ENCODE measurements at regions not wholly inside any gene's neighbourhood (a gene's known extent, or its start where the extent isn't known, plus 50 kb on each side); places are given as distances from the start of the nearest gene placed in this dataset.
"Not testable (repeated sequence)": the region's sequence is repeated elsewhere in the genome, so short reads cannot be mapped to it uniquely, and the experiment has no call there.

DNA sequence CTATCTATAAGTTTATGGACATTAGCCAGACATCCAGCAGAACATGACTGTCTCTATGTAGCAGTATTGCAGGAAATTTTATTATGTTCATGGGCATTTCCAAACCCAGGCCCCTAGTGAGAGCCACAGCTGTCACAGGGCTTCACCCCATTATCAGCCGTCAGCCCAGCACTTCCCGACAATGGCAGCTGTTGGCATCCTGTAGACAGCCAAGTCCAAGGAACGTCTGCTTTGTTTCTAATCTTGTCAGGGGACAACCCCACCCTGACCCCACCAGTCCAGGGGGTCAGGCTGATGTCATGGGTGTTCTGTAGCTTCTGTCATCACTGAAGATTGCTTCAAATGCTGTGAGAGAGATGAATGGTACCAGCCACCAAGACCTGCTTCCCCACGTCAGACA is 565.3 kb upstream of the BRINP1 start:
- intact Hi-C loops (cut with micrococcal nuclease): no loop called here

DNA sequence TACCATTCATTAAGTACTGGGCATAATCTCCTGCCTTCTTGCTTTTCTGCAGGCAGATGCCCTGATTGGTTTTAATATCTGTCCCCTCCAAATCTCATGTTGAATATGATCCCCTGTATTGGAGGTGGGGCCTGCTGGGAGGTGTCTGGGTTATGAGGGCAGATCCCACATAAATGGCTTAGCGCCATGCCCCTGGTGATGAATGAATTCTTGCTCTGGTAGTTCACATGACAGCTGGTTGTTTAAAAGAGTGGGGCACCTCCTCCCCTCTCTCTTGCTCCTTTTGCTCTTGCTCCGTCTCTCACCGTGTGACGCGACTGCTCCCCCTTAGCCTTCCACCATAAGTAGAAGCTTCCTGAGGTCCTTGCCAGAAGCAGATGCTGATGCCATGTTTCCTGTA is 564.0 kb upstream of the BRINP1 start:
- intact Hi-C loops (cut with micrococcal nuclease): no loop called here

DNA sequence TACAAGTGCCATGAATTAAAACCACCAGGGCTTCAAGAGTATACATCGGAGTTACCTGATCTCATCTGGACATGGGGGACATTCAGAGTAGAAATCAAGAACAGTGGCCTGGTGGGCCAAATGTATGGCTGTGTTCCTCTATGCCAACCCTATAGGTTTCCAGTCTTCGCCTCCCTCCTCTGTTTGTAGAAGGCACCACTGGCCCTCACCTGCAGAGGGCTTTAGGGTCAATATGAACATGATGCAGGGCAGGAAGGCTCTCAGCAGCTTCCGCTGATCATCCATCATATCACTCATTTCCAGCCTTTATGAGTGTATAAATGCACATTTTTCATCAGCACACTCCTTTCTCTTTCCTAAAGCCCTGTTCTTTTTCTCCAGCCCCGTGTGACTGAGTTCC is 555.5 kb upstream of the BRINP1 start:
- intact Hi-C loops (cut with micrococcal nuclease): no loop called here

DNA sequence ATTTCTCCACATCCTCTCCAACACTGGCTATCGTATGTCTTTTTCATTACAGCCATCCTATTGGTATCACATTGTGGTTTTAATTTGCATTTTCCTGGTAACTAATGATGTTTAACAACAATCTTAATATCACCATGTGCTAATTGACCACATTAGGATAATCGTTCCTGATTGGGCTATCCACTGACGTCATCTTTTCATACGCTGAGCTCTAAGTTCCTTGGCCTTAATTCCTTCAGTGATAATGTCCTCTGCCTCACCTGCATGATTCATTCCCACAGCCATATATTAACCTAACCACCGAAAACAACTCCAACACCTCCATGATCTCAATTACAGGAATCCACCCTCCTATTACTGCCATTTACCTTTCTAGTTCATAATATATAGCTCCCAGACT is 547.9 kb upstream of the BRINP1 start:
- intact Hi-C loops (cut with micrococcal nuclease): no loop called here

DNA sequence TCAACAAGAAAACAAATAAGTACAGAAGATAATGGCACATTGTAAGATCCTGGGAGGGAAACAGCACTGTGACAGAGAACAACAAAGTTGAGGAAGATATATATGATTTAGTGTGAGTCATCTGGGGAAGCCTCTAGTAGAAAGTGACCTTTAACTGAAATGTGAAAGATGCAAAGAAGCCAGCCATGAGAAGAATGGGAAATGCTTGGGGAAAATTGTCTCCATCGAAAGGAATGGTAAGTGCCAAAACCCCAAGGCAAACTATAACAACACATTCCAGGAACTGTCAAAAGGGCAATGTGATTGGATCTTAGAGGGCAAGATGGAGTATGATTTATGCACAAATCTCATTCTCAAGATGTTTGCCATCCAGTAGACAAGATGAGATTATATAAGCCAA is 537.8 kb upstream of the BRINP1 start:
- intact Hi-C loops (cut with micrococcal nuclease): no loop called here

DNA sequence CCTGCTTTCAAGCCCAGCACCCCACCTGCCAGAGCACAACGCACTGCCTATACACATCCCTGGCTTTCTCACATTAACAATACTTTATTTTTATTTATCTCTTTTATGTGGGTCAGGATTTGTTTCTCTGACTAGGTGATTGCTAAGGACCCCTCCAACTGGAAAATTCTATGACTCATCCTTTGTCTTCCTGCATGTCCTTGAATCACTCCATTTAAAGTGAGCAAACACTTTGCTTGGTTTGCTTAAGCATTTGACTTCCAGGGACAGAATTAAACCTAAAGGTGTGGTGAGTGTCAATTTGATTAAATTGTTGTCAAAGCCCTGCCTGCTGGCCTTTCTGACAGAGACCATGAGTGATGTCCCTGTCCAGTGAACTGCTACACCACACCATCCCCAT is 536.5 kb upstream of the BRINP1 start:
- intact Hi-C loops (cut with micrococcal nuclease): no loop called here

DNA sequence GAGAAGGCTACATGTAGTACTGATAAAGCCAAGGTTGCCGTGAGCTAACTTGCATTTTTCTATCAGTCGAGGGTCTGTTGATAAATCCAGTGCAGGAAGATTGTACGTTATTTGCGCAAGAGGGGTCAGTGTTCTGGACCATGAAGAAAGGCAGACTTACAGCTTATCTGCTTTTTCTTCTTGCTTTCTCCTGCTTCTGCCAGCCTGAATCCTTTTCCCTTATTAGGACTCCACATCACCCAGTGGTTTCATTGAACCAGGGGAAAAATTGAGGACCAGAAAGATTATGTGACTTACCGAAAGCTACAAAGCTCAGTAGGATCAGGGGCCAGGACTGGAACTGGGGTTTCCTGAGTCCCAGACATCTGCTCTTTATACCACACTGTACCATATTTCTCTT is 534.6 kb upstream of the BRINP1 start:
- intact Hi-C loops (cut with micrococcal nuclease): no loop called here

DNA sequence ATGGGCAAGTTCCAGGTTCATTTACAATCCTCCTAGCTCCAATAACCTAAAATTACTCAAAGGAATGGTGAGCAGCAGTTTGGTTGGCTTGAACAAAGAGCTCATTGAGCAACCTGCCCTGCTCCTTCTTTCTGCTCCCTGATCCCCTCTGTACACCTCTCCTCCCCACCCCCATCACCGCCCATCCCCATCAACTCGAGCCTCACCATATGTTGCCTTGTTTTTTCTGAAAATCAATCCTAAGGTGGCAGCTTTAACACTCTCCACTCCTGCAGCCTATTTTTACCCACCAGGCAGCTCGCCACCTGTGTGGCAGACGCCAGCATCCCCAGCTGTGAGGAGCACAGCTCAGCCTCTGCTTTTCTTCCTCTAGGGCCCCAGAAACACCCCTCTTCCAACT is 533.4 kb upstream of the BRINP1 start:
- intact Hi-C loops (cut with micrococcal nuclease): no loop called here

DNA sequence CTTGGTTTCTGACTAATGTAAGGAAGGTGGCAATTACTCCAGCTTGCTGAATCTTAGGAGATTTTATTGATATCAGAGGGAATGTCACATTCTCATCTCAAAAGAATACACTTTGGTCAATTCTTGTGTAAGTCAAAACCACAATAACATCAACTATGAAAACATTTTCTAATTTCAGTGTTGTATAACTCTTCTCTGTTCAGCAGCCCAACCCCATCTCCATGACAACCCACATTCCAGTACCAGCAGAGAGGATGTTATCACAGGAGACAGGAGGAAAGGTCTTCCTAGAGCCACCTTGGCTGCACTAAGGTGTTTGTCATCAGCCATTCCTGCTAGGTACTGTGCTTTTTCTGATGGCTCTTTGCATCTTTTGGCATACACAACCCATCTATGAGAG is 529.1 kb upstream of the BRINP1 start:
- intact Hi-C loops (cut with micrococcal nuclease): no loop called here

DNA sequence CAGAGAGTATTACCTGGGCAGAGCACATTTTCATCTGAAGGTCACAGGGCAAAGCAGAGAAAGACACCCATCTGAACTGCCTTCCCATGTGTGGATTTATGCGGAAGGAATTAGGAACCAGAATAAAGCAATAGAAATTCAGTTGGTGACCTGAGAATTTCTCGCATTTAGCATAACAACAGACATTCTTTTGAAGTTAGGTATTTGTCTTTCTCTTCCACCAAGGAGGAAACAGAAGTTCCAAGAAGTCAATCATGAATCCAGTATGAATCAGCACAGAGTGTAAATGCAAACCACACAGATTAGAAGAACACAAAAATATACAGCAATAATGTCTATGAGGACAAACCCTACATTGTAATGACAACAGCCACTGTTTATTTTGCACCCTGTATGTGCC is 515.2 kb upstream of the BRINP1 start:
- intact Hi-C loops (cut with micrococcal nuclease): no loop called here

DNA sequence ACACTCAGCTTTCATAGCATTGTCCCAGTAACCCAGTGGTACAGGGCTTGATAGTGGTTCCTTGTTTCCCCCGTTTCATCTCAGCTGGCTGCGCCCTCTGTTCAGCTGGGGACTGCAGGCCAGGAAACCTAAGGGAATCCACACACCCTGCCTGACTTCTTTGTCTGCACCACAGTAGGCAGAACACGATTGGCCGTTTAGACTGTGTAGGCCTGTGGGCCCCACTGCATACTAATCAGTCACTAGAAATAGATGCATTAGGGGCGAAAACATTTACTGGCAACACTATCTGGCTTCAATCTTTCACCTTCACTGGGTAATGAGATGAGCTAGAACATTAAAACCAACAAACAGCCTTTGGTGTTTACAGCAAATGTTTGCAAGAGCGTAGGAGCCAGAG is 512.7 kb upstream of the BRINP1 start:
- intact Hi-C loops (cut with micrococcal nuclease): no loop called here

DNA sequence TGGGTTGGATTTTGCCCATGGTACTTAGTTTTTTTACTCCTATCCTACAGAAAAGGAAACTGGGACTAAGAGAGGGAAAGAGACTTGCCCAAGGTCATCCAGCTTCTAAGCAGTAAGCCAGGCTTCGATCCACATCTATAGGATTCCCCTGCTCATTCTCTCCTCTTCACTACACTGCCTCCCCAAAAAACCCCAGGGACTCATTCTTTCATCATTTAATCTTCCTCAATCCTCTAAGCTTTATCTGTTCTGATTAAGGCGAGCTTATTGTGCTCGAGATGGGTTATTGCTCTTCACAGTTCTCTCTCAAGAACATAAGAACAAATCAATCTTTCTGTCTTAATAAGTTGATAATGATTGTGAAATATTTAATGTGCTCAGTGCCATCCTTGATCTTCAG is 511.1 kb upstream of the BRINP1 start:
- intact Hi-C loops (cut with micrococcal nuclease): no loop called here

DNA sequence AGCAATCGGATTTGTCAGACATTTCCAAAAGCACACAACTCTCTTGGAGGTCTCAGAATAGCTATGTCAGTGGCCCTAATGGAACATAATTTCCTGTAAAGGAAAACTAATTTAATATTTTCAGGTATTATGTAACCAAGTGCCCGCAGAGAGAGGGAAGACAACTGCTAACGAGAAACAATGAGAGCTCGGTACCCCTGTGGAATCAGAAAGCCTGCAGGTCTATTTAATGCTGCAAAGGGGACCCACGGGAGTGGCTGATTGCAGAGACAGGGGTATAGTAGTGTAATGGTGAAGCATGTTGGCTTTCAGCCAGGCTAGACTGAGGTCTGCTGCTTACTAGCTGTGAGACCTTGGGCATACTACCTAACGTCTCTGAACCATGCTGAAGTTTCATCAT is 508.1 kb upstream of the BRINP1 start:
- intact Hi-C loops (cut with micrococcal nuclease): no loop called here

DNA sequence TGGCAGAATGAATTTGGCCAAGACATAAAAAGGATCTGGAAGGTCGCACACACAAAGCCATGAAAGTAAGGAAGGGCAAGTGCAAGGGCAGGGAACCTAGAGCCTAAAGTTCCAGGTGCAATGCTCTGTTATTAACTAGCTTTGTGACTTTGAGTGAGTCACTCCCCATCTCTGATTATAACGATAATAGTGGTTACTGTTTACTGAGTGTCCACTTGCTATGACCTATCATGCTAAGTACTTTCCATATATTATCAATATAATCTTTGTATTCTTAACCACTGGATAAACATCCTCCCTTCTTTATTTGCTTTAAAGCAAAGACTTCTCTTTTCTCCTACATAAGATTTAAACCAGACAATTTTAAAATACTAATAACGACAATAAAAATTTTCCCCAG is 504.6 kb upstream of the BRINP1 start:
- intact Hi-C loops (cut with micrococcal nuclease): no loop called here

DNA sequence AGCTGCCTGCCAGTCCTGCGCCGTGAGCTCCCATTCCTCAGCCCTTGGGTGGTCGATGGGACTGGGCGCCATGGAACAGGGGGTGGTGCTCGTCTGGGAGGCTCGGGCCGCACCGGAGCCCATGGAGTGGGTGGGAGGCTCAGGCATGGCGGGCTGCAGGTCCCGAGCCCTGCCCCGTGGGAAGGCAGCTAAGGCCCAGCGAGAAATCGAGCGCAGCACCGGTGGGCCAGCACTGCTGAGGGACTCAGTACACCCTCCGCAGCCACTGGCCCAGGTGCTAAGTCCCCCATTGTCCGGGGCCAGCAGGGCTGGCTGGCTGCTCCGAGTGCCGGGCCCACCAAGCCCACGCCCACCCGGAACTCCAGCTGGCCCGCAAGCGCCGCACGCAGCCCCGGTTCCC is 501.0 kb upstream of the BRINP1 start:
- intact Hi-C loops (cut with micrococcal nuclease): not testable (repeated sequence)

DNA sequence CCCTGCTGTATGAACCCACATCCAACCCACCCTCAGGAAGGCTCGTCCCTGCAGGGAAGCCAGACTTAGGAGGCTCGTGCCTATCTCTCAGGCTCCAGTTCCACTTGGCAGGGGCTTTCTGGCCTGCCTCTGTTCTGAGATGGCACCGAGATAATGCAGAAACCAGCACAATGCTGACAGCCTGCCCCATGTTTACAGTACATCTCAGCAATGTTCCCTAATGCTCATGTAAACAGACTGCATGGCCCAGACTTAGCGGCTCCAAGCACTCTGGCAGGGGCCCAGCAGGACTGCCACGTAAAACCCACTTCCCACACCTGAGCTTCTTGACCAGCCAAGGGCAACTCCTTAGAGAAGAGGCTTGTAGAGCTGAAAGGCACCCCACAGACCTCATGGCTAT is 499.5 kb upstream of the BRINP1 start:
- intact Hi-C loops (cut with micrococcal nuclease): no loop called here

DNA sequence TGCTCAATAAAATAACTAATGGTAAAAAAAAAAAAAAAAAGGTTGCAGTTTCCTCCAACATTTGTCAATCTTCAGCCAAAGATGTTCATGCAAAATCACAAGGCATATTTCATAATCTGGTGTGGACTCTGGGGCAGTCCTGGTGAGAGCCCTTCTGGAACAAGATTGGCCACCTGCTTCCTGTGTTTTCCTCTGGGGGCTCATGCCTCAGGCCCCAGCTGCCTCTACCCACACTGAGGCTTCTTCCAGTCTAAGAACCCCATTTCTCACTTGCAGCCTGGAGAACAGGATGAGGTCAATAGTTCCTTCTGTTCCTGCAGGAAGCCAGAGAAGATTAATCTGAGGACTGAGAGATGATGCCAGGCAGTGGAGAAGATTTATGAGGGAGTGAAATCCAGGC is 492.6 kb upstream of the BRINP1 start:
- intact Hi-C loops (cut with micrococcal nuclease): no loop called here

DNA sequence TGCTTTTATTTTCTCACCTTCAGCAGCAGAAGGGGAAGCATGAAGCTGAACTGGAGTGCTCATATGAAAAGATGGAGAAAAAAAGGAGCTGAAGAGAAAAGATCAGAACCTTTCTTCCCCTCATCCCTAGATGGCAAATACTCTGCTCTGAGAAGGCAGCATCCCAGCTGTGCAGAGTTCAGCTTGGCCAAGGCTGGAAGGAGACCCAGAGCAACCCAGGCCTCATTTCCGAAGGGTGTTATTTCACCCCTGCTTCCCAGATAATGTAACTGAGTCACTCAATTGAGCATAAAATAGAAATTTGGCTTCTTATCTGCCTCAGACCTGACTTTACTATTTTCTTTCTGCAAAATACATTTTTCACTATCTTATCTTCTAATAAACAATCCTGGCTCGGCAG is 489.9 kb upstream of the BRINP1 start:
- intact Hi-C loops (cut with micrococcal nuclease): no loop called here

DNA sequence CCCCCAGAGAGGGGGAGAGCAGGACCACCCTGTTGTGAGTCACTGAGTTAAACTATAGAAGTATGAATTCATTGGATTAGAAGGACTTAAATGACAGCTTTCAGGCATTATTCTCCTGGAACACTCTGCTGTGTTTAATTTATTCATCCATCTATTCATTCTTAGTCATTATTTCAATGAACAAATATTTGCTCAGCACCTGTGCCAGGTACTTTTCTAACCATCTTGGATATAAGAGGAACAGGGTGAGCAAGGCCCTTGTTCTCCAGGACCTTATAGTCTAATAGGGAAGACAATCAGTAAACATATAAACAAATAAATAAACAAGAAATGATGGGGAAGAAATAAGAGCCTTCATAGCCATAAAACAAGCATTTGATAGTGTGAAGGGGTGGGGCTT is 483.9 kb upstream of the BRINP1 start:
- intact Hi-C loops (cut with micrococcal nuclease): no loop called here

DNA sequence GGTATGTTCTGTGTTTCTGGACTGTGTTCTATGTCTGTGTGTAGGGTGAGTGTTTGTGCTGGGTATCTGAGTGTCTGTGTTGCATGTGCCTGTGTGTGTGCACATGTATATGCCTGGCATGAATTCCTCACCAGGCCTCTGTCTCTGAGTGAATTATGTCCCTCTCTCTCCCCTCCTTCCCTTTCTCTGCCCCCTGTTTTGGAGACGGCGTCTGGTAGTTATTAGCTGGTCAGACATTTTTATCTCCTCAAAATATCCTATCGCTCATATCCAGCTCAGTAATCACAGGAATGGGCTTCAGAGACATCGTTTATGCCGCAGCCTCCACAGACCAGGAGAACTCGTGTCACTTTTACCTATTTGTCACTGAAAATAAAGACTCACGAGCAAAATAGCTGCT is 483.2 kb upstream of the BRINP1 start:
- intact Hi-C loops (cut with micrococcal nuclease): no loop called here

DNA sequence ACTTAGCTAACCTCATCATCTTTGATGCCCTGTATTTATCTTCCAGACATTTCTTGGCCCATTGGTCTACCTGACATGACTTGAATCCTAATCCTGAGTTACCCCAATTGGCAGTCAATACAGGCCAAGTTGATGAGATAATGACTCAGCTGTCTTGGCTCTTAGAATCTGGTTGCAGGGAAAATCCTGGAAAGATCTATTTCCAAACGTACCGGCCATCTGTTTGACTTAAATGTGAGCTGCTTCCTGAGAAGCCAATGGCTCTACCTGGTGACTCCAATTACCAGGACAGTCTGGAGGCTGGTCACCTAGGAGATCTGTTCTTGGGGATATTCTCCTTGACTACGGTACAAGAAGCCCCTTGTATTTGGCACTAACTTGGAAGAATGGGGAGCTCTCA is 475.2 kb upstream of the BRINP1 start:
- intact Hi-C loops (cut with micrococcal nuclease): no loop called here

DNA sequence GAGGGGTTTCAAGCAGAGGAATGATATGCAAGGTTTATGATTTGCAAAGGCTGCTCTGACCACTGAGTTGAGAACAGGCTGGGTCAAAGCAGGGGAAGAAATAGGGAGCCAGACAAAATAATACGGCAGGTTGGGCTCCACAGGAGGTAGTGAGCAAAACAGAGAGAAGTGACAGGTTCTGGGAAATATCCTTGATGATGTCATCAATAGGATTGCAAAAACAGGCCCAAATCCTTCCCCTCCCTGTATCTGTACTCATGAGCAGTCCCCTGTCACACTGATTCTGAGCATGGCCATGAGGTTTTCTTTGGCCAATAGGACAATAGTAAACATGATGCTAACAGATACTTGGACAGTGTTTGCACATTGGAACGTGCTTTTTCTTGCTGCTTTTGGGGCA is 471.8 kb upstream of the BRINP1 start:
- intact Hi-C loops (cut with micrococcal nuclease): no loop called here

DNA sequence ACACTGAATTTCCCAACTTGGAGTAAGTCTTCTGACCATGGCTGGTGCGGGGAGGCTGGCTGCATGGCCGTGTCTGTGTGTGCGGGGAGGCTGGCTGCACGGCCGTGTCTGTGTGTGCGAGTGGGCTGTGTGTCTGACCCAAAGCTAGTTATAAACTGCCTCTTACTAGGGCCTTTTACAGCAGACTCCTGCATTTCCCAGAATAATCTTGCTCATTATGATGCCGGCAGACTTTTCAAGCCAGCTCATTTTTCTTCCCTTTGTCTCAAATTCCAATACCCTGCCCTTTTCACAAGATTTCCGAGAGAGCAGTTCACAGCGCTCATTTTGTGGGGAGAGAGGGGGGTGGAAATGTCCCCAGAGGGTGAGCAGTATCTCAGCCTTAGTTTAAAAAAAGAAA is 470.7 kb upstream of the BRINP1 start:
- intact Hi-C loops (cut with micrococcal nuclease): no loop called here

DNA sequence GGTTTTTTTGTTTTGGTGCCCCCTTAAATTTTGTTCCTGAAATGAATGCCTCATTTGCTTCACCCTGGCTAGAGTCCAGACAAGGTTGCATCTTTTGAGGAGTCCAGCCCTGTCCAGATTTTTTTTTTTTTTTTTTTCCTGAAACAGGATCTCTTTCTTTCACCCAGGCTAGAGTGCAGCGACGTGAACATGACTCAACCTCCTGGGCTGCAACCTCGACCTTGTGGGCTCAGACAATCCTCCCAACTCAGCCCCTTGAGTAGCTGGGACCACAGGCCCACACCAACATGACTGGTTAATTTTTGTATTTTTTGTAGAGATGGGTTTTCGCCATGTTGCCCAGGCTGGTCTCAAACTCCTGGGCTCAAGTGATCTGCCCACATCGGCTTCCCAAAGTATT is 469.0 kb upstream of the BRINP1 start:
- intact Hi-C loops (cut with micrococcal nuclease): no loop called here

DNA sequence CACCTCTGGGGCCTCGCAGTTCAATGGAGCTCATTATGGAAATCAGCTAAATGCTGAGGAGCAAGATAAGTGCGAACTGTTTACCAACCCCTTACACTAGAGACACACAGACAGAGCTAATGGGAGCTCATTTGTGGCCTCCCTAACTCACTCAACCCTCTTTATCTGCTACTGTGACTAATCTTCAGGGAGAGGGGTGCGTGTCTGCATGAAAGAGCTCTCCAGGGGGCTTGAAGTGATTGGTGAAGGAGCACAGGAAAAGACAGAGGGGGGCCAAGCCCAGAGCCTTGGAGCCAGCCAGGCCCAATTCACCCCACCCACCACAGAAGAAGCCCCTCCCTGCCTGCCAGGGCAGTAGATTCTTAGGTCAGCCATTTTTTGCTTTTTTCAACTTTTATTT is 466.8 kb upstream of the BRINP1 start:
- intact Hi-C loops (cut with micrococcal nuclease): no loop called here
